HCEC 1CT (cell line): ENCODE measurements at regions not wholly inside any gene's neighbourhood (a gene's known extent, or its start where the extent isn't known, plus 50 kb on each side); places are given as distances from the start of the nearest gene placed in this dataset.

ENCODE experiments used
- DNase-seq: peaks from one replicate; pipeline ENCODE4 v3.0.0-alpha.2; 2017

- no peak for DNase-seq
These were observed 174.9 kb downstream of the ETS2 start for GRCh38 chr21:38980416-38981313.

GRCh38 chr21:38979271-38980121 is 173.8 kb downstream of the ETS2 start:
- peak; percentile 71 for DNase-seq

GRCh38 chr21:38976900-38977299 is 171.2 kb downstream of the ETS2 start:
- DNase-seq, result no peak

- DNase-seq, result no peak
These were observed 167.8 kb downstream of the ETS2 start for GRCh38 chr21:38973552-38973951.

GRCh38 chr21:38972078-38972477 is 166.3 kb downstream of the ETS2 start:
- no peak for DNase-seq

- DNase-seq, result no peak
These were observed 165.0 kb downstream of the ETS2 start for GRCh38 chr21:38970765-38971164.

- DNase-seq, result no peak
These were observed 163.3 kb downstream of the ETS2 start for GRCh38 chr21:38968887-38969543.

- DNase-seq, result peak; percentile 89
These were observed 160.3 kb downstream of the ETS2 start for GRCh38 chr21:38965910-38966504.

GRCh38 chr21:38965241-38965640 is 159.5 kb downstream of the ETS2 start:
- DNase-seq, result peak; percentile 77

- no peak for DNase-seq
These were observed 157.3 kb downstream of the ETS2 start for GRCh38 chr21:38963006-38963405.

- DNase-seq, result no peak
These were observed 154.5 kb downstream of the ETS2 start for GRCh38 chr21:38960251-38960650.

GRCh38 chr21:38959692-38960061 is 153.9 kb downstream of the ETS2 start:
- DNase-seq, result no peak

- peak; percentile 96 for DNase-seq
These were observed 153.4 kb downstream of the ETS2 start for GRCh38 chr21:38958940-38959691.

- no peak for DNase-seq
These were observed 152.6 kb downstream of the ETS2 start for GRCh38 chr21:38958323-38958705.

- no peak for DNase-seq
These were observed 152.0 kb downstream of the ETS2 start for GRCh38 chr21:38957575-38958322.

GRCh38 chr21:38956856-38957571 is 151.3 kb downstream of the ETS2 start:
- no peak for DNase-seq

GRCh38 chr21:38956521-38956855 is 150.8 kb downstream of the ETS2 start:
- no peak for DNase-seq

- no peak for DNase-seq
These were observed 150.3 kb downstream of the ETS2 start for GRCh38 chr21:38956007-38956406.

- DNase-seq, result peak; percentile 80
These were observed 149.8 kb downstream of the ETS2 start for GRCh38 chr21:38955495-38955894.

GRCh38 chr21:38954588-38955004 is 148.9 kb downstream of the ETS2 start:
- no peak for DNase-seq

GRCh38 chr21:38953516-38953915 is 147.8 kb downstream of the ETS2 start:
- no peak for DNase-seq
